Renal cortical epithelial cell (primary cell): ENCODE measurements at regions not wholly inside any gene's neighbourhood (a gene's known extent, or its start where the extent isn't known, plus 50 kb on each side); places are given as distances from the start of the nearest gene placed in this dataset.
A peak's percentile ranks its signal among the peaks of the same experiment; 100 is the strongest.

Source experiments
- DNase-seq: peaks from one replicate; pipeline ENCODE4 v3.0.0-alpha.2; 2011; ENCODE audit warnings: low read depth

- peak; percentile 58 for DNase-seq
Measured at GRCh38 chr5:92505925-92506324, 1075.1 kb downstream of the NR2F1-AS1 start.

- DNase-seq: no peak
Measured at GRCh38 chr5:92505145-92505544, 1075.9 kb downstream of the NR2F1-AS1 start.

GRCh38 chr5:92504346-92504745 lies 1076.7 kb downstream of the NR2F1-AS1 start:
- no peak for DNase-seq

GRCh38 chr5:92500752-92501151 lies 1080.3 kb downstream of the NR2F1-AS1 start:
- DNase-seq: no peak

- no peak for DNase-seq
Measured at GRCh38 chr5:92496545-92496944, 1084.5 kb downstream of the NR2F1-AS1 start.

- no peak for DNase-seq
Measured at GRCh38 chr5:92494508-92494907, 1086.5 kb downstream of the NR2F1-AS1 start.

GRCh38 chr5:92492908-92493307 lies 1088.1 kb downstream of the NR2F1-AS1 start:
- DNase-seq: no peak

GRCh38 chr5:92484484-92484883 lies 1096.5 kb downstream of the NR2F1-AS1 start:
- DNase-seq: no peak

- DNase-seq: no peak
Measured at GRCh38 chr5:92472981-92473566, 1090.0 kb upstream of the ARRDC3 start.

- DNase-seq: no peak
Measured at GRCh38 chr5:92471861-92472260, 1088.7 kb upstream of the ARRDC3 start.

GRCh38 chr5:92470770-92471169 lies 1087.7 kb upstream of the ARRDC3 start:
- DNase-seq: no peak

GRCh38 chr5:92468295-92468694 lies 1085.2 kb upstream of the ARRDC3 start:
- no peak for DNase-seq

GRCh38 chr5:92467695-92468094 lies 1084.6 kb upstream of the ARRDC3 start:
- no peak for DNase-seq

- no peak for DNase-seq
Measured at GRCh38 chr5:92460505-92460904, 1077.4 kb upstream of the ARRDC3 start.

GRCh38 chr5:92459654-92460053 lies 1076.5 kb upstream of the ARRDC3 start:
- no peak for DNase-seq

- DNase-seq: no peak
Measured at GRCh38 chr5:92455011-92455410, 1071.9 kb upstream of the ARRDC3 start.

- DNase-seq: no peak
Measured at GRCh38 chr5:92444888-92445287, 1061.8 kb upstream of the ARRDC3 start.

GRCh38 chr5:92435781-92436180 lies 1052.7 kb upstream of the ARRDC3 start:
- no peak for DNase-seq

- DNase-seq: no peak
Measured at GRCh38 chr5:92429646-92430045, 1046.5 kb upstream of the ARRDC3 start.

- no peak for DNase-seq
Measured at GRCh38 chr5:92428415-92428814, 1045.3 kb upstream of the ARRDC3 start.

- no peak for DNase-seq
Measured at GRCh38 chr5:92424785-92425426, 1041.8 kb upstream of the ARRDC3 start.

- DNase-seq: no peak
Measured at GRCh38 chr5:92421942-92422341, 1038.8 kb upstream of the ARRDC3 start.

- DNase-seq: no peak
Measured at GRCh38 chr5:92421196-92421595, 1038.1 kb upstream of the ARRDC3 start.

GRCh38 chr5:92419261-92419660 lies 1036.1 kb upstream of the ARRDC3 start:
- no peak for DNase-seq
